Karpas-422 (cell line): ENCODE measurements at regions not wholly inside any gene's neighbourhood (a gene's known extent, or its start where the extent isn't known, plus 50 kb on each side); places are given as distances from the start of the nearest gene placed in this dataset.

ENCODE experiments used
- DNase-seq: peaks from one replicate; pipeline ENCODE4 v3.0.0-alpha.2; 2015
- H2AFZ ChIP-seq: fragments of 200-600 bp; sonication (generic); 2 replicates; pipeline ENCODE4 v1.6.1; 2014; ENCODE audit warnings: antibody characterized with exemption, low read length, mixed read lengths
- H3K27ac ChIP-seq: fragments of 200-600 bp; sonication (generic); 2 replicates; pipeline ENCODE4 v1.5.1; 2014; ENCODE audit warnings: mild to moderate bottlenecking, low read length, moderate library complexity
- H3K27me3 ChIP-seq: fragments of 200-600 bp; sonication (generic); 2 replicates; pipeline ENCODE4 v1.6.1; 2014; ENCODE audit warnings: low read length, mixed read lengths
- H3K36me3 ChIP-seq: fragments of 200-600 bp; sonication (generic); 2 replicates; pipeline ENCODE4 v1.6.1; 2014; ENCODE audit warnings: low read length, mixed read lengths; ENCODE audit not compliant: insufficient read depth
- H3K4me1 ChIP-seq: fragments of 200-600 bp; sonication (generic); 2 replicates; pipeline ENCODE4 v1.6.1; 2014; ENCODE audit warnings: mild to moderate bottlenecking, low read length, mixed read lengths
- H3K4me2 ChIP-seq: fragments of 200-600 bp; sonication (generic); 2 replicates; pipeline ENCODE4 v1.6.1; 2014; ENCODE audit warnings: low read length, low read depth, mild to moderate bottlenecking; ENCODE audit not compliant: poor library complexity, severe bottlenecking
- H3K4me3 ChIP-seq: fragments of 200-600 bp; sonication (generic); 2 replicates; pipeline ENCODE4 v1.5.1; 2014; ENCODE audit warnings: mild to moderate bottlenecking, antibody characterized with exemption, low read length, mixed read lengths
- H3K79me2 ChIP-seq: fragments of 200-600 bp; sonication (generic); 2 replicates; pipeline ENCODE4 v1.6.1; 2014; ENCODE audit warnings: mild to moderate bottlenecking, low read length, mixed read lengths
- H3K9ac ChIP-seq: fragments of 200-600 bp; sonication (generic); 2 replicates; pipeline ENCODE4 v1.6.0; 2014; ENCODE audit warnings: low read length
- H3K9me2 ChIP-seq: fragments of 200-600 bp; sonication (generic), shearing (Covaris generic); replicated peaks from 2 replicates; pipeline ENCODE4 v1.6.0; 2014; ENCODE audit warnings: mild to moderate bottlenecking, low read length, moderate library complexity; ENCODE audit not compliant: insufficient read depth
- H3K9me3 ChIP-seq: fragments of 300-700, 200-600 bp; sonication (generic); 2 replicates; pipeline ENCODE4 v1.6.1; 2014; ENCODE audit warnings: low read length, mixed read lengths
- H4K20me1 ChIP-seq: fragments of 200-600 bp; sonication (generic); 2 replicates; pipeline ENCODE4 v1.6.1; 2014; ENCODE audit warnings: mild to moderate bottlenecking, antibody characterized with exemption, low read length, low read depth; ENCODE audit not compliant: insufficient read depth

DNA sequence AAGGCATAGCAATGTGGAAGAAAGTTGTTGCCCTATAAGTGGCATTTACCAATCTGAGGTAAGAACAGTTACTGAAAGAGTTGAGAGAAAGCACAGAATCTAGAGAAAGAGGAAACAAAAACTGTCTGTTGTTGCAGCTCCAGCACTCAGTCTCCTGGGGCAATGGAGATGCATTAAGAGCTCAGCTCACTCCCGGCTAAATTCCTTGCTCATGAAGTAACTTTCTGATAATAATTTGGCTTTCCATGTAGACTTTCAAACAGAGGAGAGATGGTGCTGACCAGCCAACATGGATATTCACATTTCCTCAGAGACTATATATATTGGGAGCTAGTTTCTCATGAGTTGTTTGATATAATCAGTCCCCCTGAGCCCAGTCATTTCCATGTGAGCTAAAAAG is 135.3 kb downstream of the GDAP2 start:
- Histone ChIP-seq H3K9me3 (no peaks in the 10 kb centered on the region), H3K4me3 (no peak overlapping the region), H3K9ac (no peak overlapping the region), H4K20me1 (no peaks in the 10 kb centered on the region), H3K27ac (no peak overlapping the region), H3K9me2 (no peaks in the 10 kb centered on the region), H3K79me2 (no peaks in the 10 kb centered on the region), H3K4me2 (no peak overlapping the region), H3K36me3 (no peaks in the 10 kb centered on the region), H3K27me3 (no peaks in the 10 kb centered on the region), H2AFZ (no peak overlapping the region), H3K4me1 (no peaks in the 10 kb centered on the region)
- no peak for DNase-seq

DNA sequence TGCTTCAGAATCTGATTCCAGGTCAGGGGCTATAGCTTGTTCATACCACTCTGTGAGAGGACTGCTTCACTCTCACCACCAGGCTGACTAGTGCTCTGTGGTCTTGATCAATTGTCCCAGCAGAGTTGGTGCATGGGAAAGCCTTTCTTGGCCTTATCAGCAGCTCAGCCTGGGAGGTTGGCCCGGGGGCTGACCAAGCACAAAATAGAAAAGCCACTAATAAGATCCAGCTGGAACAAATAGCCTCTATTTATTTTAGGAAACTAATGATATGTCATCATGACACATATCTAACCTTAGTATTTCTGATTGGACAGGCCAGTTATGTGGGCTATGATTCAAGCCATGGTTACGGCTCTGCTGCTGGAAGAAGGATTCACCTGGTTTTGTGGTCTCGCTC is 134.2 kb downstream of the GDAP2 start:
- Histone ChIP-seq H3K36me3 (no peaks in the 10 kb centered on the region), H3K79me2 (no peaks in the 10 kb centered on the region), H3K27me3 (no peaks in the 10 kb centered on the region), H3K9me2 (no peaks in the 10 kb centered on the region), H3K9me3 (no peaks in the 10 kb centered on the region), H3K27ac (no peak overlapping the region), H2AFZ (no peak overlapping the region), H3K4me3 (no peak overlapping the region), H3K9ac (no peak overlapping the region), H4K20me1 (no peaks in the 10 kb centered on the region), H3K4me1 (no peaks in the 10 kb centered on the region), H3K4me2 (no peak overlapping the region)
- DNase-seq = no peak

GRCh38 chr1:117795792-117796191 is 133.6 kb downstream of the GDAP2 start:
- DNase-seq = no peak
- Histone ChIP-seq H3K9ac (no peak overlapping the region), H3K27ac (no peak overlapping the region), H3K79me2 (no peaks in the 10 kb centered on the region), H3K36me3 (no peaks in the 10 kb centered on the region), H3K4me3 (no peak overlapping the region), H3K27me3 (no peaks in the 10 kb centered on the region), H4K20me1 (no peaks in the 10 kb centered on the region), H3K4me1 (no peaks in the 10 kb centered on the region), H3K9me2 (no peaks in the 10 kb centered on the region), H2AFZ (no peak overlapping the region), H3K9me3 (no peaks in the 10 kb centered on the region), H3K4me2 (no peak overlapping the region)

GRCh38 chr1:117796226-117796625 is 133.2 kb downstream of the GDAP2 start:
- no peak overlapping the region for H3K9ac ChIP-seq
- H3K4me1 ChIP-seq = no peaks in the 10 kb centered on the region
- no peak overlapping the region for H3K4me2 ChIP-seq
- H3K79me2 ChIP-seq = no peaks in the 10 kb centered on the region
- no peak overlapping the region for H2AFZ ChIP-seq
- no peaks in the 10 kb centered on the region for H3K36me3 ChIP-seq
- H3K9me2 ChIP-seq = no peaks in the 10 kb centered on the region
- H4K20me1 ChIP-seq = no peaks in the 10 kb centered on the region
- H3K9me3 ChIP-seq = no peaks in the 10 kb centered on the region
- no peak for DNase-seq
- no peaks in the 10 kb centered on the region for H3K27me3 ChIP-seq
- no peak overlapping the region for H3K4me3 ChIP-seq
- no peak overlapping the region for H3K27ac ChIP-seq

- no peaks in the 10 kb centered on the region for H4K20me1 ChIP-seq
- no peaks in the 10 kb centered on the region for H3K27me3 ChIP-seq
- H3K27ac ChIP-seq = no peak overlapping the region
- H3K4me2 ChIP-seq = no peak overlapping the region
- no peaks in the 10 kb centered on the region for H3K9me3 ChIP-seq
- no peaks in the 10 kb centered on the region for H3K9me2 ChIP-seq
- no peak overlapping the region for H2AFZ ChIP-seq
- H3K79me2 ChIP-seq = no peaks in the 10 kb centered on the region
- no peak for DNase-seq
- no peaks in the 10 kb centered on the region for H3K4me1 ChIP-seq
- no peaks in the 10 kb centered on the region for H3K36me3 ChIP-seq
- no peak overlapping the region for H3K9ac ChIP-seq
- H3K4me3 ChIP-seq = no peak overlapping the region
Observed at GRCh38 chr1:117798550-117798949, 130.9 kb downstream of the GDAP2 start.

- Histone ChIP-seq H3K79me2 (no peaks in the 10 kb centered on the region), H3K4me3 (no peak overlapping the region), H4K20me1 (no peaks in the 10 kb centered on the region), H3K36me3 (no peaks in the 10 kb centered on the region), H3K9me3 (no peaks in the 10 kb centered on the region), H2AFZ (no peak overlapping the region), H3K4me2 (no peak overlapping the region), H3K9ac (no peak overlapping the region), H3K4me1 (no peaks in the 10 kb centered on the region), H3K27ac (no peak overlapping the region), H3K27me3 (0 out of 2 replicates have a peak, but pooled peaks cover 2% of the 10 kb centered on the region), H3K9me2 (no peaks in the 10 kb centered on the region)
- DNase-seq = no peak
Observed at GRCh38 chr1:117802531-117803257, 126.7 kb downstream of the GDAP2 start.

GRCh38 chr1:117803318-117803717 is 126.1 kb downstream of the GDAP2 start:
- H3K9me3 ChIP-seq = no peaks in the 10 kb centered on the region
- H3K79me2 ChIP-seq = no peaks in the 10 kb centered on the region
- no peaks in the 10 kb centered on the region for H4K20me1 ChIP-seq
- H3K36me3 ChIP-seq = no peaks in the 10 kb centered on the region
- no peak overlapping the region for H2AFZ ChIP-seq
- H3K9me2 ChIP-seq = no peaks in the 10 kb centered on the region
- no peak for DNase-seq
- no peaks in the 10 kb centered on the region for H3K4me1 ChIP-seq
- no peak overlapping the region for H3K4me3 ChIP-seq
- H3K9ac ChIP-seq = no peak overlapping the region
- H3K4me2 ChIP-seq = no peak overlapping the region
- no peak overlapping the region for H3K27ac ChIP-seq
- 0 out of 2 replicates have a peak, but pooled peaks cover 2% of the 10 kb centered on the region for H3K27me3 ChIP-seq

- H2AFZ ChIP-seq = no peak overlapping the region
- H4K20me1 ChIP-seq = no peaks in the 10 kb centered on the region
- no peak overlapping the region for H3K4me2 ChIP-seq
- no peak overlapping the region for H3K9ac ChIP-seq
- no peaks in the 10 kb centered on the region for H3K9me3 ChIP-seq
- no peaks in the 10 kb centered on the region for H3K4me1 ChIP-seq
- H3K79me2 ChIP-seq = no peaks in the 10 kb centered on the region
- no peak for DNase-seq
- H3K36me3 ChIP-seq = no peaks in the 10 kb centered on the region
- no peak overlapping the region for H3K4me3 ChIP-seq
- H3K9me2 ChIP-seq = no peaks in the 10 kb centered on the region
- H3K27me3 ChIP-seq = 0 out of 2 replicates have a peak, but pooled peaks cover 2% of the 10 kb centered on the region
- no peak overlapping the region for H3K27ac ChIP-seq
Observed at GRCh38 chr1:117809764-117810163, 119.7 kb downstream of the GDAP2 start.
